ENCODE measurements at regions not wholly inside any gene's neighbourhood (a gene's known extent, or its start where the extent isn't known, plus 50 kb on each side); places are given as distances from the start of the nearest gene placed in this dataset.

- DNase-seq (ENCODE audit: low read depth in 2 of 2), result no peak
These were observed 64.5 kb downstream of the TUSC1 start for GRCh38 chr9:25613709-25614108.

DNA sequence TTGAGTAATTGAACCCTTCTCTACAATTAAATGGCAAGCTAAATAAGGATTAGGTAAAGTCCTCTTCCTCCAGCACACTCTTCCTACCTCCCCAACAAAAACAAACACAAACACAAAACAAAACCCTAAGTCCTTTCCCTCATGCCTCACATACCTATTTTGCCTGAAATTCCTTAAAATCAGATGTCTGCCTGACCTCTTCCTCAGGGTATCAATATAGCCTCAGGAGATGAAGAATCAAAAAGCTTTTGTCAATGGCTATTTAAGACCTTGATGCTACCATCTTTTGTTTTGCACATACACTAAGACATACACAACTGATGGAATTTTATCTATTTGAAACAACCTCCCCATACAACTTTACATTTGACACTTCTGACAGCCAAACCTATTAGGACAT lies 75.1 kb downstream of the TUSC1 start:
- no peak for DNase-seq (ENCODE audit: low read depth in 2 of 2)

GRCh38 chr9:25602400-25603044 lies 75.7 kb downstream of the TUSC1 start:
- DNase-seq (ENCODE audit: low read depth in 2 of 2), result no peak

GRCh38 chr9:25600501-25600900 lies 77.7 kb downstream of the TUSC1 start:
- no peak for DNase-seq (ENCODE audit: low read depth in 2 of 2)

DNA sequence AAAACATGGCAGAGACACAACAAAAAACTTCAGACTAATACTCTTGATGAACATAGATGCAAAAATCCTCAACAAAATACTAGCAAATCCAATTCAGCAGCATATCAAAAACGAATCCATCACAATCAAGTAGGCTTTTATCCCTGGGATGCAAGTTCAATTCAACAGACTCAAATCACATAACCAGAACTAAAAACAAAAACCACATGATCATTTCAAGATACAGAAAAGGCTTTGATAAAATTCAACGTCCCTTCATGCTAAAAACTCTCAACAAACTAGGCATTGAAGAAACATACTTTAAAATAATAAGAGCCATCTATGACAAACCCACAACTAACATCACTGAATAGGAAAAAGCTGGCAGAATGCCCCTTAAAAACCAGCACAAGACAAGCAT lies 93.6 kb downstream of the TUSC1 start:
- DNase-seq (ENCODE audit: low read depth in 2 of 2), result no peak

- no peak for DNase-seq (ENCODE audit: low read depth in 2 of 2)
These were observed 105.0 kb downstream of the TUSC1 start for GRCh38 chr9:25573281-25573680.

DNA sequence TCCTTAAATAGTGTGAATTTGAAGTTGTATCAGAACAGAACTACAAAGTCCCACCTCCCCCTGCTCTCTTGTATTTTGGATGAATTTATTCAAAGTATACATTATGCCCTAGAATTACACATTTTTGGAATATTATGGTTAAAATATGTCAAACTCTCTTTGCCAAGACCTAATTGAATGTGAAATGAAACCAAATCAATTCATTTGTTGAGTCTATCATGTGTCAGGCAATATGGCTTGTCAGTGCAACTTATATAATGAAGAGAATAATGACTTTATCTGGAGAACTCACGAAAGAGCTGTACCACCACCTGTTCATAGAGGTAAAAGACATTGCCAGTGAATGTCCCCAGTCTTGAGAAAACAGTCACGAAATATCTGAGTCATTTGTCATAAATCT lies 106.8 kb downstream of the TUSC1 start:
- DNase-seq (ENCODE audit: low read depth in 2 of 2), result no peak

DNA sequence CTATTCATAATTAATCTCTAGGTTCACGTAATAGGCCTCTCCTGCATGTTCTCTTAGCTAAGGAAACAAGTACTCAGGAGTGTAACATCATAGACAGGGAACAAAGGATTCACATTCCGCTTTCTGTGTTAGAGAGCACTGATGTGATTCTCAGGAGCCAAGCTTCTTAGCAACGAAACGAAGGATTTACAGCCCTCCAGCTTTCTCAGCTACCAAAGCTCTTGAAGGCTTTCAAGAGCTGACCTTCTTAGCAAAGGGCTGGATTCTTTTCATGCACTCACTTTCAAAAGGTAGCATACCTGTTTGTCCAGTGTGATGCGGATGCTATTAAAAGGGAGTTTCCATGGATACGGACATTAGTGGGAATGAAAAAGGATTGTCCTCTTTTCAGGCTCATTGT lies 107.4 kb downstream of the TUSC1 start:
- DNase-seq (ENCODE audit: low read depth in 2 of 2), result no peak

- no peak for DNase-seq (ENCODE audit: low read depth in 2 of 2)
These were observed 116.1 kb downstream of the TUSC1 start for GRCh38 chr9:25562101-25562500.

- DNase-seq (ENCODE audit: low read depth in 2 of 2), result no peak
These were observed 120.5 kb downstream of the TUSC1 start for GRCh38 chr9:25557645-25558300.

GRCh38 chr9:25556540-25556939 lies 121.7 kb downstream of the TUSC1 start:
- no peak for DNase-seq (ENCODE audit: low read depth in 2 of 2)

DNA sequence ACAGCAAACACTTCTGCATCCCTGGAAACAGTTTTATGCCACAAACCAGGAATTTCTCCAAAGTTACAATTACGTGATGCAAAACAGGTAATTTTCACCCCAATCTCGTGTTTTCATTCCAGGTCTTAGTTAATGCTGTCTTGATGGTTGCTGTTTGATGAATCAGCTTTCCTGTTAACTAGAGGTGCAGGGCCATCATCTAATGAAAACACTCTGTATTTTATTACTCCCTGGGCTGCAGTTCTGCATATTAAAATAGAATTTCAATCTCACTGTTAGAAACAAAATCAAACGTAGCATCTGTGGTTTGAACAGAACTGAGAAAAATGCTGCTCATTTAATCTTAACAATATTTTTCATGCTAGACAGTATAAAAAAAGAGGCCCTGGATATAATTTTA lies 129.4 kb downstream of the TUSC1 start:
- no peak for DNase-seq (ENCODE audit: low read depth in 2 of 2)

DNA sequence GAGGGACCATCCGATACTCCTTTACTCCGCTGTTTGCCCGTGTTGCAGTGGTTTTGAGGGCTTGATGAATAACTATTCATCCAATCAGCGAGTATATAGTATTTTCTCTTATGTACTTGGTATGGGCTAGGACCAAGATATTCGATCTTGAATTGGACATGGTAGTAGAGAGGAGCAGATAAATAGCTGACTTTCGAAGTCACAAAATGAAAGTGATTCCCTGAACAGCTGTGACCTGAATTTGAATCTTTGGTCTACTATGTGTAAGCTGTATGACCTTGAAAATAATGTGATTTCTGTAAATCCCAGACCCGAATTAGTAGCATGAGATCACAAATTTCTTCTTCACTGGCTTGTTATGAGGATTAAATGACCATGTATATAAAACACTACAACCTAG lies 134.4 kb downstream of the TUSC1 start:
- DNase-seq (ENCODE audit: low read depth in 2 of 2), result no peak

GRCh38 chr9:25542319-25542718 lies 135.9 kb downstream of the TUSC1 start:
- no peak for DNase-seq (ENCODE audit: low read depth in 2 of 2)

GRCh38 chr9:25537808-25538207 lies 140.4 kb downstream of the TUSC1 start:
- DNase-seq (ENCODE audit: low read depth in 2 of 2), result no peak

- DNase-seq (ENCODE audit: low read depth in 2 of 2), result no peak
These were observed 159.0 kb downstream of the TUSC1 start for GRCh38 chr9:25519286-25519685.

DNA sequence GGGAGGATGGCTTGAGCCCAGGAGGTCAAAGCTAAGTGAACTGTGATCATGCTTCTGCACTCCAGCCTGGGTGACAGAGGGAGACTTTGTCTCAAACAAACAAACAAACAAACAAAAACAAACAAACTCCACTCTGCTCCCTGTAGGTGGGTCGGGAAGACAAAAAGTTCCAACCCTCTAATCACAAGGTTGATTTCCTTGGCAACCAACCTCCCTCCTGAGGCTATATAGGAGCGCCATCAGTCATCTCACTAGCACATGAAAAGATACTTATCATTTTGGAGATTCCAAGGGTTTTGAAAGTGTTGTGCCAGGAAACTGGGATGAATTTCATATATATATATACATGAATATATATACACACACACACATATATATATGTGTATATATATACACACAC lies 160.5 kb downstream of the TUSC1 start:
- no peak for DNase-seq (ENCODE audit: low read depth in 2 of 2)

DNA sequence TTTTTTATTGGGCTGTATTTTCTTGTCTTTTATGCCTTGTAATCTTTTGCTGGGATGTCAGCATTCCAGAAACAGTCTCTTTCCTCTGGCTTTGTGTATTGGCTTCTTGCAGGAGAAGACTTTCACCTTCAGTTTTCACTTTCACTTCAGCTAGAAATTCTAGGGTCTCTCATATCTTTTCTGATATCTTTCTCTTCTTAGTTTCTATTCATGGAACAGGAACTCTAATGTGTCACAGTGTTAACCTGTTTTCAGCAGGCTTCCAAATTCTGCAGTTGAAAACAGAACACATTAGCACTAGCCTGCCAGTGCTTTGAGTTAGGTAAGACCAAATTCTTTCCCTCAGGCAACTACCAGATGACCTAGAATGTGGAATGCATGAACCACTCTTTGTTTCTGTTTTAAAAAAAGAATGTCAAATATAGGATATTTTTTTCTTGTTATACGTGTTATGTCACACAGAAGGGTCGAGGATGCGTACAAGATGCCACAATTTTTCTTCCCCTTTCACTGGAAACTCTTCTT lies 164.7 kb downstream of the TUSC1 start:
- DNase-seq (ENCODE audit: low read depth in 2 of 2), result no peak

- DNase-seq (ENCODE audit: low read depth in 2 of 2), result no peak
These were observed 172.6 kb downstream of the TUSC1 start for GRCh38 chr9:25505644-25506043.

- no peak for DNase-seq (ENCODE audit: low read depth in 2 of 2)
These were observed 196.9 kb downstream of the TUSC1 start for GRCh38 chr9:25481372-25481771.

- DNase-seq (ENCODE audit: low read depth in 2 of 2), result no peak
These were observed 197.5 kb downstream of the TUSC1 start for GRCh38 chr9:25480696-25481095.

DNA sequence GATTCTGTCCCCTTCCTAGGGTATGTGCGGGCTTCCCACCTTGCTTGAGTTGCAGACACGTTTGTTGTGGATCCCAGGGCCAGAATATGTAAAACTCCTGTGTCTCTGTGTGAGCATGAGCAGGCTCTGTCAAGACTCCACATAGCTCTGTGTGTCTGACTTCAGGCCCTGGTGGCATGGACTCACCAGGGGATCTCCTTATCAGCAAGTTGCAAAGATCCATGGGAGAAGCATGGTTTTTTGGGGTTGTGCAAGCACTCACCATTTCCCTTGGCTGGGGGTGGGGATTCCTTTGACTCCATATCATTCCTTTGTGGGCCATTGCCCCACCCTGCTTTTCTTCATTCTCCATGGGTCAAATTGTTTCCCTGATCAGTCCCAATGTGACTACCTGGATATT lies 205.6 kb downstream of the TUSC1 start:
- no peak for DNase-seq (ENCODE audit: low read depth in 2 of 2)

DNA sequence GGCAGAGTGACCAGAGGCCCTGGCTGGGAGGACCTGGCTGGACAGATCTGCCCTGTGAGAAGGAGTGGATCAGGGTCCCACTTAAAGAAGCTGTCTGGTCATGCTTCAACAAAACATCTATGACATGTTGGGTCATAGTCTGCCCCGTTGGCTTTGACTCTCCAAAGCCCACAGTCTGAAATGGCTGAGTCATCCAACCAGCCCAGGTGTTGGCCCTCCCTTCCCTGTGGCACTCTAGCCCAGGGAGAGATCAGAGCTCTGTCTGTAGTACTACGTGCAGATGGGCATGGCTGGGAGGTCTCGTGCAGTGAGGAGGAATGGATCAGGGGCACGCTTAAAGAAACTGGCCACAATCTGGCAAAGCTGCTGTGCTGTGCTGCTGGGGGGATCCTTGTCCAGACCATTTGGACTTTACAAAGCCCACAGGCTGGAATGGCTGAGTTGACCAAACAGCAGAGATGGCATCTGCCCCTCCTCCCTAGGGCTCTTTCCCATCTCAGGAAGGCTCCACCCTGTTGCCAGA lies 206.1 kb downstream of the TUSC1 start:
- no peak for DNase-seq (ENCODE audit: low read depth in 2 of 2)
